Endothelial cell of umbilical vein (primary cell): ENCODE measurements at regions not wholly inside any gene's neighbourhood (a gene's known extent, or its start where the extent isn't known, plus 50 kb on each side); places are given as distances from the start of the nearest gene placed in this dataset.

Source experiments
- CTCF ChIP-seq, 2 donors: IDR thresholded peaks; 1 replicate in 1 of 2; 2 replicates in 1 of 2; pipeline ENCODE4 v1.5.1; 2011; ENCODE audit warnings: low read length in 2 of 2, mild to moderate bottlenecking in 2 of 2, moderate library complexity in 2 of 2, control low read depth in 1 of 2, inconsistent platforms in 1 of 2, low read depth in 1 of 2; ENCODE audit not compliant: insufficient read depth in 1 of 2; ENCODE audit errors: extremely low read depth in 1 of 2
- EZH2 ChIP-seq: IDR thresholded peaks from 2 replicates; pipeline ENCODE4 v1.6.1; 2012; ENCODE audit warnings: borderline replicate concordance, low read depth, mild to moderate bottlenecking, moderate library complexity, low read length, inconsistent platforms; ENCODE audit not compliant: severe bottlenecking
- FOS ChIP-seq: IDR thresholded peaks from 2 replicates; pipeline ENCODE4 v1.6.1; 2011; ENCODE audit warnings: mild to moderate bottlenecking, low read length, moderate library complexity, borderline replicate concordance; ENCODE audit not compliant: insufficient read depth
- JUN ChIP-seq: IDR thresholded peaks from 2 replicates; pipeline ENCODE4 v1.6.1; 2011; ENCODE audit warnings: borderline replicate concordance, low read depth; ENCODE audit not compliant: insufficient read length, insufficient read depth
- MYC ChIP-seq: IDR thresholded peaks from one replicate; pipeline ENCODE4 v1.6.1; 2011; ENCODE audit warnings: mild to moderate bottlenecking, low read depth, low read length
- POLR2A ChIP-seq: IDR thresholded peaks from 2 replicates; pipeline ENCODE4 v1.6.1; 2012; ENCODE audit warnings: low read depth, mild to moderate bottlenecking, control low read depth, low read length
- POLR2AphosphoS5 ChIP-seq: IDR thresholded peaks from 2 replicates; pipeline ENCODE4 v1.6.1; 2012; ENCODE audit warnings: low read depth, mild to moderate bottlenecking, control low read depth, low read length, moderate library complexity; ENCODE audit not compliant: insufficient read depth
- TF ChIP-seq, protein P1 (sequence below): IDR thresholded peaks from 2 replicates; pipeline ENCODE4 v1.6.1; 2011; ENCODE audit not compliant: insufficient read depth, insufficient read length

DNA sequence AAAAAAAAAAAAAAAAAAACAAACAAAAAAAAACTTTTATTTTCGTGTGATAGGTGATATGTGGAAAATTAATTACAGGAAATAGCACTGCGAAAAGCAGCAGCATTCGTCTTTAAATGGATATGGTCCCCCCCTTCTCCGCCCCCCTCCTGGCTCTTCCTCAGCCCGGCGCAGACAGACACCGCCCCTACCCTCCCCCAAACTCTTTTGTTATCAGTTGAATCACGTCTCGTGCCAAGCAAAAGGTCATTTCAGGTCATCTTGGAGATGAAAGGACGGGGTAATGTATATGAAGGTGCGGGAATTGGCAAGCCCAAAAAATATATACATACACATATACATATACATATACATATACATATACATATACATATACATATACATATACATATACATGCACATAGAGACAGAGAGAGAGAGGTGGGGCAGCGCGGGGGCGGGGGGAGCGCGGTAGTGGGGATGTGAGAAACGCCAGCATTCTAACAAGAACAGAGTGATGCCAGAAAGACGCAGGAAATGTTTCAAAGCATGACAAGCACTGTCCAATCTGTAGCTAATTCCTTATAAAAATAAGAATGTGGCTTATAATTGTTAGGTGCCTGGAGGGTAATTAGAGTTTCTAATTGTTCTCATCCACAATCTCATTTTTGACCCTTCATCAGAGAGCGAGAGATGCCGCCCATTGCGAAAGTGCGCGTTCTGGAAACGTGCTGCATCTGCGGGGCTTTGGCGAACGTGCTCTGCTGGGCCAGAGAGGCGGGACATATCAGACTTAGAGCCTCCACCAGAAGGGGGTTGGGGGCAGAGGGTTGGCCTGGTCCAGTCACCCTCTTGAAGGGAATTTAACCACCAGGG lies 214.5 kb upstream of the UBASH3B start:
- TF ChIP-seq CTCF (IDR thresholded peaks at IDR 0.05; ENCODE audit: extremely low read depth in 1 of 2, insufficient read depth in 1 of 2, low read depth in 1 of 2, low read length in 2 of 2) (no peak), EZH2 (no peak), JUN (no peak), POLR2A (no peak), POLR2AphosphoS5 (no peak), MYC (no peak), FOS (no peak)
- TF ChIP-seq, protein P1, sequence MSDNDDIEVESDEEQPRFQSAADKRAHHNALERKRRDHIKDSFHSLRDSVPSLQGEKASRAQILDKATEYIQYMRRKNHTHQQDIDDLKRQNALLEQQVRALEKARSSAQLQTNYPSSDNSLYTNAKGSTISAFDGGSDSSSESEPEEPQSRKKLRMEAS, result no peak
